ENCODE measurements at regions not wholly inside any gene's neighbourhood (a gene's known extent, or its start where the extent isn't known, plus 50 kb on each side); places are given as distances from the start of the nearest gene placed in this dataset.

DNA sequence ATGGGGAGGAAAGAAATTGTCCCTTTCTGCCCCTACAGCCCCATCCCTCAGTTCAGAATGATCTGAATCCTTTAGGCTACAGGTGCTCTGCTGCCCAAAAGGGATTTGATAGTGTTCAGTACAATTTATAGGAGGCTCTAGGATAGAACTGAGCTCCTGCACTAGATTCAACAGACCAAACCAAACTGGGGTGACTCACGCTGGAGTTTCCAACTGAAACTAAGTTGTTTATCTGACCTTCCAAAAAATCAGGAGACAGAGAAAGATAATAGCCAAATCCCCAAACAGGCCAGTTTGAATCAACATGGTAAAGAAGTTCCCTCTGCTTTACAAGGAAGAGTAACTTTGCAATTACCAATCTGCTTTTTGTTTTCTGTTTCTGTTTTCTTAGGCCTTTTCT is 72.7 kb upstream of the MBOAT2 start:
- no peak for DNase-seq

DNA sequence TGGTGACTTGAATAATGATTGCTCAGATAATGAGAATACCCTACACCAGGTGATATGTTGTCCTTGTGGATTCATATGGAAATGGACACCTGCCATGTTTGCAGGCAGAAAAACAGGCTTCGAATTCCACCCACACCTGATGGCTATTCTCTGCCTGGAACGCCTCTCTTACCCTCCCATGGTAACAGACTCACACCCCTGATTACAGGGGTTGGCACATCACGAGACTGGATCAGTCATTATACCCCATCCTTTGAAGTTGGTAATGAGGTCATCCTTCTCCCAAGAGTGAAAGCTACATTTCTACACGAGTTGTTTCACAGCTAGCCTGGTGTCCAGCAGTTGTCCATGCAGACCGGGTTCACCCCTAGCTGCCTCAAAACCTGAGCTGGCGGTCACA is 71.4 kb upstream of the MBOAT2 start:
- no peak for DNase-seq

DNA sequence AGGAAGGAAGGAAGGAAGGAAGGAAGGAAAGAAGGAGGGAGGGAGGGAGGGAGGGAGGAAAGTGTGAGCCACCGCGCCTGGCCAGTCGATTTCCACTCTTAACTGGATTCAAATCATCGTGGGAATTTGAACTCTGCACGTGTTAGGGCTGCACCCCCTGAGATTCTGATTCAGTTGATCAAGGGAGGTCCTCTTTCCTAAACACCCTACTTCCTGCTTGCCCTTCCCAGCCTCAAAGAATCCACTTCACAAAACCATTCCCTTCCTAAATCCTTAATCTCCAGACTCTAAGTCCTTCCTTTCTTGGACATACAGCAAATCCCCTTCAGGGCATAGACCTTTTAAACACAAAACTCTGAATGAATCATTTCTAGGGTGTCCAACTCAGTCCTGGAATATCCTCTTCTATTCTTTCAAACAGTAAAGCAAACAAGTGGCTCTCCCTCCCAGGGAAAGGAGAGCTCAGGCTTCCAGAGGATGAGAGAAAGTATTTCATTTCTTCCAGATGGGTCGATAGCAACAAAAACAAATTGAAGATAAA is 68.2 kb upstream of the MBOAT2 start:
- no peak for DNase-seq

DNA sequence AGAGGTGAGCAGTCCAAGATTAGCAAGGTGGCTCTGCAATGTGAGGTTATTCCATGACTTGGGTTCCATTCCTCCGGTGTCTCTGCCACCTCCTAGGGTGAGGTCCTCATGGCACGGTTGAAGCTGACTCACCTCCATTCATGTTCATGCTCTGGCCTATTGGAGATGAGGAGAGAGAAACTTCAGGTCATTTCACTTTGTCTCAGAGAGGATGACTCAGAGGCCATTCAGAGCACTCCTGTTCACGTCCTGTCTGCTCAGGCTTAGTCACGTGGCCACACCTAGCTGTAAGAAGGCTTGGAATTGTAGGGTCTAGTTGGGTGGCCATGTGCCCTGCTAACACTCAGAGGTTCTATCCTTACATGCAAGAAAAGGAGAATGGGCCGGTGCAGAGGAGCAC is 67.5 kb upstream of the MBOAT2 start:
- no peak for DNase-seq

DNA sequence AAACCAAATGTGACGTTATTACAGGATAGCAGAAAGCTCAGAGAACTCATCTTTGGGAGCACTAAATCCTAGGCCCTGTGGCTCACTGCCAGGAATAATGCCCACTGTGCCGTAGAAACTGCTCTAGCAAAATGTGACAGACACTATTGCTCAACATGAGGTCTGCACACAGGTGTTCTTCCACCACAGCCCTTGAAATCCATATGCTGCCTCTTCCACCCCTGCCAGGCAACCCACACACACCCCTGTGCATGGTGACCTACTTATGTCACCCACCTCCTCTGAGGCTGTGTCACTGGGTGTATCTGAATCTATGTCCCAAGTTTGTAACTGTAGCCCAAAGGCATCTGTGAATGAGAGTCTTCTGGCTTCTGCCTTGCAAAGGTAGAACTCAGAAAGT is 66.1 kb upstream of the MBOAT2 start:
- no peak for DNase-seq

DNA sequence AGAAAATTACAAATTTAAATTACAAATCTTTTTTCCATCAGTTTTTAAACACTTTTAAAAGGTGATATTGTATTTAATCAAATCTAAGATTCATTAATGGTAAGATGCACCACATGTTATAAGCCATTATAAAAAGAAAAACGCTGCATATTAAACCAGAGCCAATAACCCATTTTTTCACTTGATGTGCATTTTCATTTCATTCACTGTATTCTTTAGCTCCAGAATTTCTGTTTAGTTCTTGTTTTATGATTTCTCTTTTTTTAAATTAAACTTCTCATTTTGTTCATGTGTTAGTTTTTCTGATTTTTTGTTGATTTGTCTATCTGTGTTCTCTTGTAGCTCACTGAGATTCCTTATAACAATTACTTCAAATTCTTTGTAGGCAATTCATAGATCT is 62.4 kb upstream of the MBOAT2 start:
- no peak for DNase-seq

DNA sequence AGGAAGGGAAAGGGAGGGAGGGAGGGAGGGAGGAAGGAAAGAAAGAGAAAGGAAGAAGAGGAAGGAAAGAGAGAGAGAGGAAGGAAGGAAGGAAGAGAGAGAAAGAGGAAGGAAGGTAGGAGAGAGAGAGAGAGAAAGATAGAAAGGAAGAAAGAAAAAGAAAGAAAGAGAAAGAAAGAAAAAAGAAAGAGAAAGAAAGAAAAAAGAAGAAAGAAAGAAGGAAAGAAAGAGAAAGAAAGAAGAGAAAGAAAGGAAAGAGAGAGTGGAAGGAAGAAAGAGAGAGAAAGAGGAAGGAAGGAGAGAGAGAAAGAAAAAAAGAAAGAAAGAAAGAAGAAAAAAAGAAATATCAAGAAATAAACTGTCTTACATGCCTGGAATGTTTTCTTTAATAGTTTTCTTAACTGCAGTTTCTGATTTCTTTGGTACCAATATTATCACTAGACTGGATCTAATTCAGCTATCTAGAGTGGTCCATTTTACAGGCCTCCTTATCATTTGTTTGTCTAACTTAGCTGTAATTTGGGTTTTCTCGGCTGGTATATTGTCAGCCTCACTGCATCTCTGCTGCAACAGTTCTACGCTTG is 59.6 kb upstream of the MBOAT2 start:
- DNase-seq, result no peak

DNA sequence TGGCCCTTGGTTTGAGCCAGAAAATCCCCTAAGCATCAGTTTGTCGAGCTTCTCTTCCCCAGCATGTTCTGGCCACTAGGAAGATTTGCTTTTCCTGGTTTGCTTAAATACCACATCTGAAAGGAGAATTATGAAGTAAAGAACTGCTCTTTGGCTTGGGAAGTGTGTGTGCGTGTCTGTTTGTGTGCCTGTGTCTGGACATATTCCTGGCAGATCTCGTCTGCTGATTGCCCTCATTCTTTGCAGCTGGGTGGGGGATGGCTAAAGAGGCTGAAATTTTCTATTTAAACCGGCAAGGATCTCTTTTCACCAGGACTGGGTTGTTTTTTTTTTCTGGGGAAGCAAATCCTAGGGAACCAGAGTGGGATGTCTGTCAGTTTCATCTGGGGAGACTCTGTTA is 57.3 kb upstream of the MBOAT2 start:
- DNase-seq, result no peak

DNA sequence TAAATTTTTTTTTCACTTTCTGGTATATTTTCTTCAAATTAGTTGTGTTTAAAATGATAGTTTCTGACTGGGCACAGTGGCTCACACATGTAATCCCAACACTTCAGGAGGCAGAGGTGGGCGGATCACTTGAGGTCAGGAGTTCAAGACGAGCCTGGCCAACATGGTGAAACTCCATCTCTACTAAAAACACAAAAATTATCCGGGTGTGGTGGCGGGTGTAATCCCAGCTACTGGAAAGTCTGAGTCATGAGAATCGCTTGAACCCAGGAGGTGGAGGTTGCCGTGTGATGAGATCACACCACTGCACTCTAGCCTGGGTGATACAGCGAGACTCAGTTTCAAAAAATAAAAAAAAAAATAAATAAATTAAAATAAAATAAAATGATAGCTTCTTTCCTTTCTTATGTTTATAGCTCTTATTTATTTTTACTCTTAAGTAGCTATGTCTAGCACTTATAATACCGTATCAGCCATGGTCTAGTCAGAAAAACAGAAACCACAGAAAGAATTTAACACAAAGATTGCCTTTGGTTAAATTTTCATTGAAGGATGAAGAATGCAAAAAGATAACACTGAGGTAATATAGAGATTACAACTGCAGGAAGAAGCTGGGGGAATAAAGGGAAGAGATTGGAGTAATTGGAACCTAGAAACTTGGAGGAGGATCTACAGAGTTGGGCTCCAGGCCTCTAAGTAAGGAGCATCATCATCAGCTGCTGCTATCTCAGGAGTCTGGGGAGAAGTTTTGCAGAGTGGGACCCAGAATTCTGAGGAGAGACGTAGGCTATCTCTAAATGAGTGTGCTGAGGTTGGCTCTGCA is 54.7 kb upstream of the MBOAT2 start:
- no peak for DNase-seq

DNA sequence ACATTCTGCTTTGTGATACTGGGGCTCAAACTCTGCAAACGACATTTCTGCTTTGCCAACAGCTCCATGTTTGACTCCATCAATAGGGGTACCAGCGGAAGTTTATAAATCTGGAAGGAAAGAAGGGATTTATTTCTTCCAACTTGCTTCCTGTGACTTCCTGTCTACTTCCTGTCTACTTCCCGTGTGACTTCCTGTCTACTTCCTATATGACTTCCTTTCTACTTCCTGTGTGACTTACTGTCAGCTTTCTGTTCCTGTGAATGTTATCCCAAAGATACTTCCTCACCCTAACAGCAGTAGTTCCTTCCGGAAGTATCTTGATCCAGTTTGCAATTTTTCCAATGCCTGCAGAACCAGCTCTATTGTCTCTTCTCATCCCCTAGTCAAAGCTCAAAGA is 52.0 kb upstream of the MBOAT2 start:
- no peak for DNase-seq

DNA sequence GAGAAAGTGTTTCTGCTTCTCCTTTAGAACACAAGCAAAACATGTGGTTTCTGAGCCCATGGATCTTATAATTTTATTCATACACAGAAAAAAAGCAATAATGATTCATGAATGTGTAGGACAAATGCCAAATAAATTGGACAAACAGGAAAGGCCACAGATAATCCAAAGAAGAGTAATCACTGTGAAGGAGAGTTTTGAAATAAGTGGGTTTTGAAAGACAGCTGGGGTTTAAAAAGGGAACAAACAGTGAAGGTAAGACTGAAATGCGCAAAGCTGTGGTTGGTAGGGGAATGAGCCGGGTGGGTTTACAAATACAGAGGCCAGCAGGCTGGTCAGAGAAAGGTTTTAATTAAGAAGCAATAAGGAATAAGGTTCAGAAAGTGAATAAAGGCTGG is 50.0 kb upstream of the MBOAT2 start:
- DNase-seq, result no peak

Measured in NCI-H446 treated with DMSO at 0.1 percent for 48 hours (cell line).